GM12892 (cell line): ENCODE measurements at regions not wholly inside any gene's neighbourhood (a gene's known extent, or its start where the extent isn't known, plus 50 kb on each side); places are given as distances from the start of the nearest gene placed in this dataset.

Experiments
- POLR2A ChIP-seq: IDR thresholded peaks from 2 replicates; pipeline ENCODE4 v1.6.1; 2011; ENCODE audit warnings: low read depth, low read length, control low read depth
- POLR2AphosphoS5 ChIP-seq: IDR thresholded peaks from 2 replicates; pipeline ENCODE4 v1.6.1; 2011; ENCODE audit warnings: low read depth, low read length, control low read depth

- TF ChIP-seq POLR2A (no peak), POLR2AphosphoS5 (no peak)
These were observed 66.7 kb upstream of the EZH2 start for GRCh38 chr7:148950806-148951205.
